B cell (primary cell): ENCODE measurements at regions not wholly inside any gene's neighbourhood (a gene's known extent, or its start where the extent isn't known, plus 50 kb on each side); places are given as distances from the start of the nearest gene placed in this dataset.

ENCODE experiments used
- ATAC-seq: fragments of 200-7000 bp; cut with Tn5 transposase; one replicate; pipeline ENCODE4 v1.10.0; 2021; ENCODE audit warnings: low read depth, mild to moderate bottlenecking, moderate number of reproducible peaks, moderate library complexity
- CTCF ChIA-PET: fragments of 350-600 bp; sonication (Branson Sonifier 250); formaldehyde crosslinking; loops from one replicate; lab custom pipeline; 2021; ENCODE audit warnings: antibody characterized with exemption, inconsistent platforms; lab: Charles Lee
- POLR2A ChIA-PET: fragments of 350-600 bp; sonication (Branson Sonifier 250); formaldehyde crosslinking; loops from one replicate; lab custom pipeline; 2021; ENCODE audit warnings: antibody characterized with exemption; lab: Charles Lee
- DNase-seq: peaks from one replicate; pipeline ENCODE4 v3.0.0; 2013
- H2AFZ ChIP-seq: 2 replicates; pipeline ENCODE4 v1.6.1; 2012; ENCODE audit warnings: mild to moderate bottlenecking, low read depth, low read length; ENCODE audit not compliant: insufficient read depth, poor library complexity, severe bottlenecking
- H3K27ac ChIP-seq, 2 donors: 1 replicate in 1 of 2; 2 replicates in 1 of 2; pipeline ENCODE4 v1.5.1; 2012 to 2013; ENCODE audit warnings: low read length in 2 of 2, mild to moderate bottlenecking in 2 of 2, moderate library complexity in 1 of 2
- H3K27me3 ChIP-seq, 4 experiments: fragments of 200-600 bp in 1 of 4; sonication (generic) in 1 of 4; replicated peaks in 1 of 4; 1 replicate in 2 of 4; 2 replicates in 2 of 4; pipeline versions ENCODE4 v1.6.1 to v1.7.0; 2013 to 2016; ENCODE audit warnings: low read length in 3 of 4, mild to moderate bottlenecking in 2 of 4, mixed read lengths in 1 of 4, moderate library complexity in 1 of 4; ENCODE audit not compliant: insufficient read depth in 4 of 4, control insufficient read depth in 3 of 4; ENCODE audit errors: control extremely low read depth in 1 of 4
- H3K36me3 ChIP-seq, 2 experiments: replicated peaks in 1 of 2; 1 replicate in 1 of 2; 2 replicates in 1 of 2; pipeline versions ENCODE4 v1.6.1 to v1.7.1; 2013; ENCODE audit warnings: low read length in 1 of 2; ENCODE audit not compliant: insufficient read depth in 2 of 2, control insufficient read depth in 1 of 2; ENCODE audit errors: control extremely low read depth in 1 of 2, extremely low read depth in 1 of 2
- H3K4me1 ChIP-seq, 2 donors: fragments of 200-600 bp in 1 of 2; sonication (generic) in 1 of 2; 1 replicate in 1 of 2; 2 replicates in 1 of 2; pipeline versions ENCODE4 v1.5.1 to v1.6.1; 2013 to 2017; ENCODE audit warnings: low read length in 2 of 2; ENCODE audit not compliant: control insufficient read depth in 2 of 2, insufficient read depth in 2 of 2
- H3K4me2 ChIP-seq: replicated peaks from 2 replicates; pipeline ENCODE3; 2012; ENCODE audit warnings: mild to moderate bottlenecking, low read depth, low read length; ENCODE audit not compliant: poor library complexity, severe bottlenecking
- H3K4me3 ChIP-seq, 5 experiments: fragments of 200-600 bp in 1 of 5; sonication (generic) in 1 of 5; 1 replicate in 3 of 5; 2 replicates in 2 of 5; pipeline versions ENCODE4 v1.5.1 to v1.7.0; 2011 to 2016; ENCODE audit warnings: low read length in 4 of 5, mild to moderate bottlenecking in 4 of 5, low read depth in 2 of 5, control low read depth in 1 of 5, moderate library complexity in 1 of 5; ENCODE audit not compliant: insufficient read depth in 1 of 5; ENCODE audit errors: control extremely low read depth in 1 of 5, extremely low read depth in 1 of 5
- H3K79me2 ChIP-seq: fragments of 200-600 bp; sonication (generic); one replicate; pipeline ENCODE4 v1.6.0; 2016; ENCODE audit warnings: low read length; ENCODE audit not compliant: control insufficient read depth, insufficient read depth
- H3K9ac ChIP-seq: fragments of 200-600 bp; sonication (generic); 2 replicates; pipeline ENCODE4 v1.6.1; 2017; ENCODE audit warnings: mild to moderate bottlenecking, low read length, moderate library complexity
- H3K9me3 ChIP-seq, 3 donors: one replicate each; pipeline versions ENCODE4 v1.6.1 to v1.7.1; 2013; ENCODE audit warnings: low read length in 2 of 3; ENCODE audit not compliant: control insufficient read depth in 2 of 3, insufficient read depth in 1 of 3; ENCODE audit errors: control extremely low read depth in 1 of 3
- H4K20me1 ChIP-seq: 2 replicates; pipeline ENCODE4 v1.6.0; 2012; ENCODE audit warnings: mild to moderate bottlenecking, low read length; ENCODE audit not compliant: insufficient read depth, control insufficient read depth, poor library complexity, severe bottlenecking
- H3K27ac Mint-ChIP-seq: one replicate; pipeline ENCODE4 v1.8.0; 2021; ENCODE audit warnings: mixed read lengths
- H3K27me3 Mint-ChIP-seq: one replicate; pipeline ENCODE4 v1.8.0; 2021; ENCODE audit warnings: mixed read lengths
- H3K4me1 Mint-ChIP-seq: one replicate; pipeline ENCODE4 v1.8.0; 2021; ENCODE audit warnings: mixed read lengths
- H3K4me3 Mint-ChIP-seq: one replicate; pipeline ENCODE4 v1.8.0; 2021; ENCODE audit warnings: mixed read lengths
- H3K9me3 Mint-ChIP-seq: one replicate; pipeline ENCODE4 v1.8.0; 2022; ENCODE audit warnings: mixed read lengths; ENCODE audit not compliant: insufficient read depth
- CTCF ChIP-seq: fragments of 200-600 bp; IDR thresholded peaks from one replicate; pipeline ENCODE4 v1.8.0; 2022; ENCODE audit warnings: antibody characterized with exemption, mild to moderate bottlenecking
- EZH2 ChIP-seq: IDR thresholded peaks from 2 replicates; pipeline ENCODE4 v1.6.1; 2012; ENCODE audit warnings: borderline replicate concordance, low read depth, mild to moderate bottlenecking, moderate library complexity, low read length; ENCODE audit not compliant: insufficient read depth, poor library complexity, severe bottlenecking
- WGBS: methylation state at CpG from one replicate; pipeline ENCODE4 v1.1.5; 2013; ENCODE audit warnings: missing lambda C conversion rate; ENCODE audit not compliant: insufficient coverage; 5-methylcytosine and 5-hydroxymethylcytosine counted together
- intact Hi-C: fragments of 100-400 bp; cut with micrococcal nuclease; formaldehyde crosslinking; loops from one replicate; pipeline ENCODE4 v1.10.0; 2022

DNA sequence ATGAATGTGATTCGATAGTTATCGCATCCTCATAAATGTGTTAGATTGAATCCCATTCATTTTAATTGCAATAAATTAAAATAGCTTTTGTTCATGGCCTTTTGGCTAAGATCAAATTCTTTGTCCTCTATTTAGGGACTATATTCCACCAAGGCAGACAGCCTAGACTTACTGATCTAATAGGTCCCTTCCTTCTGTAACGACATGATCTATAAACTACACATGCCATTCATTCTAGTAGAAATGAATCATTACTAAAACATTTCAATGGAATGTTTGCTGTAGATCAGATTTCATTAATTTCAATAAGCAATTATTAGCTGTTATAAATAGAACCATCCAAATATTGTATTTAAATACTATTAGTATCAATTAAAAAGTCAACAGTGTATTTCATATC lies 526.6 kb upstream of the KLHL1 start:
- Histone ChIP-seq H3K9me3 (peaks cover 0 to 3% (median 0%) of the 10 kb centered on the region in 3 donors), H3K4me2 (no peak overlapping the region), H3K27ac (no peak overlapping the region), H3K4me3 (no peak overlapping the region), H2AFZ (no peak overlapping the region), H3K27me3 (no peaks in the 10 kb centered on the region), H3K36me3 (no peaks in the 10 kb centered on the region), H3K4me1 (no peaks in the 10 kb centered on the region), H3K79me2 (no peaks in the 10 kb centered on the region), H3K9ac (no peak overlapping the region), H4K20me1 (no peaks in the 10 kb centered on the region)
- DNase-seq (no peak), ATAC-seq (no peak)
- H3K9me3 Mint-ChIP-seq: peaks cover 5% of the 10 kb centered on the region
- H3K4me1 Mint-ChIP-seq: no peaks in the 10 kb centered on the region
- H3K27me3 Mint-ChIP-seq: no peaks in the 10 kb centered on the region
- no CpG with 5 or more reads among the region's 3 CpGs for WGBS
- ChIA-PET POLR2A (no interaction called here), CTCF (no interaction called here)
- intact Hi-C loops: no loop called here
- H3K27ac Mint-ChIP-seq: no peak overlapping the region
- H3K4me3 Mint-ChIP-seq: no peak overlapping the region
- no peak for TF ChIP-seq CTCF
- no peak for TF ChIP-seq EZH2

GRCh38 chr13:70630247-70630646 lies 522.0 kb upstream of the KLHL1 start:
- no CpG with 5 or more reads among the region's 2 CpGs for WGBS
- DNase-seq (no peak), ATAC-seq (no peak)
- H3K4me2 ChIP-seq: no peak overlapping the region
- Mint-ChIP-seq H3K27ac (no peak overlapping the region), H3K4me1 (no peaks in the 10 kb centered on the region), H3K27me3 (no peaks in the 10 kb centered on the region), H3K4me3 (no peak overlapping the region), H3K9me3 (no peaks in the 10 kb centered on the region)
- no peaks in the 10 kb centered on the region for H3K79me2 ChIP-seq
- POLR2A ChIA-PET: no interaction called here
- no peak overlapping the region for H3K4me3 ChIP-seq
- H3K9me3 ChIP-seq: no peaks in the 10 kb centered on the region
- H4K20me1 ChIP-seq: no peaks in the 10 kb centered on the region
- H3K4me1 ChIP-seq: no peaks in the 10 kb centered on the region
- H3K36me3 ChIP-seq: no peaks in the 10 kb centered on the region
- no peak overlapping the region for H3K27ac ChIP-seq
- no peaks in the 10 kb centered on the region for H3K27me3 ChIP-seq
- no peak for TF ChIP-seq EZH2
- TF ChIP-seq CTCF: no peak
- H3K9ac ChIP-seq: no peak overlapping the region
- H2AFZ ChIP-seq: no peak overlapping the region
- CTCF ChIA-PET: no interaction called here
- intact Hi-C loops: no loop called here
